Chondrocyte (in vitro differentiated cells): ENCODE measurements at regions not wholly inside any gene's neighbourhood (a gene's known extent, or its start where the extent isn't known, plus 50 kb on each side); places are given as distances from the start of the nearest gene placed in this dataset.

Source experiments
- DNase-seq: peaks from one replicate; pipeline ENCODE4 v3.0.0; 2021; ENCODE audit warnings: mixed read lengths, low spot score
- H3K27ac Mint-ChIP-seq: one replicate; pipeline ENCODE4 v1.8.0; 2021; ENCODE audit warnings: mild to moderate bottlenecking, moderate library complexity, mixed read lengths; ENCODE audit not compliant: unreplicated experiment
- H3K27me3 Mint-ChIP-seq: 2 replicates; pipeline ENCODE4 v1.8.0; 2021; ENCODE audit warnings: low read depth, mixed read lengths
- H3K36me3 Mint-ChIP-seq: 2 replicates; pipeline ENCODE4 v1.8.0; 2021; ENCODE audit warnings: low read depth, mixed read lengths
- H3K4me1 Mint-ChIP-seq: 2 replicates; pipeline ENCODE4 v1.8.0; 2021; ENCODE audit warnings: low read depth, mild to moderate bottlenecking, mixed read lengths
- H3K4me3 Mint-ChIP-seq: one replicate; pipeline ENCODE4 v1.8.0; 2021; ENCODE audit warnings: mild to moderate bottlenecking, moderate library complexity, mixed read lengths; ENCODE audit not compliant: unreplicated experiment
- H3K9me3 Mint-ChIP-seq: 2 replicates; pipeline ENCODE4 v1.8.0; 2021; ENCODE audit warnings: low read depth, mixed read lengths
- CTCF ChIP-seq: fragments of 200-600 bp; sonication (generic); IDR thresholded peaks from 2 replicates; pipeline ENCODE4 v1.5.0; 2021; ENCODE audit warnings: antibody characterized with exemption, mild to moderate bottlenecking, moderate library complexity

- Mint-ChIP-seq H3K36me3 (no peaks in the 10 kb centered on the region), H3K4me3 (no peak overlapping the region), H3K9me3 (no peaks in the 10 kb centered on the region), H3K4me1 (no peaks in the 10 kb centered on the region), H3K27me3 (no peaks in the 10 kb centered on the region), H3K27ac (no peak overlapping the region)
- no peak for TF ChIP-seq CTCF
- no peak for DNase-seq
Observed at GRCh38 chr6:84441456-84441855, 214.0 kb upstream of the CEP162 start.

DNA sequence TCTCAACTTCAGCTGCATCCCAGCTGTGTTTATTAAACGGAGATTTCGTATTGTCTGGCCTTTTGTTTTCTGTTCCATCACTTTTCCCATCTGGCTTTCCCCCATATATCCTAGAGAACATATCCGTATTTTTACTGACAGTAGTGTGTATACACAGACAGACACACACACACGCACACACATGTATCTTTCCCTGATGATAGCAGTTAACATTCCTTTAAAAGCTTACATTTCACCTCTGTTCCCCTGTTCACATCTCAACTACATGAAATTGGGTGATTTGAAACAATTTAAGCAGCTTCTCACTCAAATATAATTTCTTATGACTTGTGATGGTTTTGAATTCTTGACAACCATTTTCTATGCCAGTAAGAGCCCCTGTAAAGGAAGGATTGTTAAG is 207.1 kb upstream of the CEP162 start:
- H3K27ac Mint-ChIP-seq, result no peak overlapping the region
- no peak for DNase-seq
- no peaks in the 10 kb centered on the region for H3K4me1 Mint-ChIP-seq
- H3K27me3 Mint-ChIP-seq, result peaks cover 33% of the 10 kb centered on the region
- H3K9me3 Mint-ChIP-seq, result no peaks in the 10 kb centered on the region
- H3K4me3 Mint-ChIP-seq, result no peak overlapping the region
- no peaks in the 10 kb centered on the region for H3K36me3 Mint-ChIP-seq
- TF ChIP-seq CTCF, result no peak

DNA sequence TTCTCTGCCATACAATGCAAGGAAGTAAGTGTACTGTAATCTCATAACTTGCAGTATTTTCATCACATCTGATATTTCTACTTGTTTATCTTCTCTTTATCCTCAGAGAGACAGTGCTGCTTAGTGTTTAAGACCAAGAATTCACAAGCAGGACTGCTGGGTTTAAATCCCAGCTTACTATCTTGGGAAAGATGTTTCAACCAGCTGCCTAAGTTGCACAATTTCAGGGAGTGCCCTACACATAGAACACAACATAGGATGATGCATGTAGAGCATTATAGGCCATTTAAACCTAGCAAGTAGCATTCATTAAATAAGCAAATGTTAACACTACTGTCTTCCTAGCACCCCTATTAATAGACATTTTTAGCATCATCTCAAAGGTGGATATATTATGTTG is 205.2 kb upstream of the CEP162 start:
- no peak for TF ChIP-seq CTCF
- Mint-ChIP-seq H3K4me3 (no peak overlapping the region), H3K9me3 (no peaks in the 10 kb centered on the region), H3K27me3 (peaks cover 36% of the 10 kb centered on the region), H3K4me1 (no peaks in the 10 kb centered on the region), H3K36me3 (no peaks in the 10 kb centered on the region), H3K27ac (no peak overlapping the region)
- DNase-seq, result no peak

DNA sequence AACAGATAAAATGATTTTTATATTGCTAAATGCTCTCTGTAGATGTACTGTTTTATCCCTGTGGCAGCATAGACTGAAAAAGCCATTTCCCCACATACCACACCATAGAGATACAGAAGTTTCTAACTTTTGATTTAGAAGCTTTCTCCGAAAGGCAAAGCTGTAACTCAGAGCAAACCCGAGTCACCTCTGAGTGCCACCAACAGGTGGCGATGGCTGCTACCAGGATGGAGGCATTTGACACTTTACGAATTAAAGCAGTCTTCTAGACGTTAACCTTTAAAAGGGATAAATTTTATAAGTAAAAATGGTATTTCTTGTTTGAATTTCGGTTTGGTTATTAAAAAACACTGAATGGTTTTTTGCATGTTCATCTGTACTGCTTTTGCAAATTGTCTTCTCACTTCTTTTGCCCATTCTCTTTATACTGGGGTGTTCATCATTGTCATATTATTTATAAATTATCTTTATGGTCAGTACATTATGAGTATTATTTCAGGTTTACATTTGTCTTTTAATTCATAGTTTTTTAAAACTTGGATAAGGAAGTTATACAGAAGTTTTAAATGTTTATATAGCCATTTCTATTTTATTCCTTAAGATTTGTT is 201.0 kb upstream of the CEP162 start:
- Mint-ChIP-seq H3K9me3 (no peaks in the 10 kb centered on the region), H3K36me3 (no peaks in the 10 kb centered on the region), H3K4me3 (no peak overlapping the region), H3K4me1 (peaks cover 3% of the 10 kb centered on the region), H3K27me3 (peaks cover 34% of the 10 kb centered on the region), H3K27ac (no peak overlapping the region)
- TF ChIP-seq CTCF, result peak; percentile 97
- no peak for DNase-seq

GRCh38 chr6:84425971-84426705 is 198.7 kb upstream of the CEP162 start:
- Mint-ChIP-seq H3K27me3 (peaks cover 36% of the 10 kb centered on the region), H3K4me3 (no peak overlapping the region), H3K27ac (no peak overlapping the region), H3K4me1 (peaks cover 8% of the 10 kb centered on the region), H3K36me3 (no peaks in the 10 kb centered on the region), H3K9me3 (no peaks in the 10 kb centered on the region)
- no peak for DNase-seq
- no peak for TF ChIP-seq CTCF
